HepG2 (cell line): ENCODE measurements at regions not wholly inside any gene's neighbourhood (a gene's known extent, or its start where the extent isn't known, plus 50 kb on each side); places are given as distances from the start of the nearest gene placed in this dataset.

ENCODE experiments used
- ATAC-seq: fragments of 200-7000 bp; cut with Tn5 transposase; 3 replicates; pipeline ENCODE4 v1.9.1; 2020; ENCODE audit warnings: mild to moderate bottlenecking, moderate library complexity
- BruUV-seq: library from RNA; stranded (reverse); fragments of 400-500 nt; replicated peaks from 2 replicates; lab custom pipeline; 2021; lab: Mats Ljungman, UMichigan
- CTCF ChIA-PET: fragments of 300-600 bp; formaldehyde crosslinking; extraction: SDS; loops from one replicate; lab custom pipeline; 2021; ENCODE audit warnings: low total read pairs, inconsistent platforms, low intra/inter-chr PET ratio; lab: Yijun Ruan, JAX
- POLR2A ChIA-PET: fragments of 350-600 bp; sonication (Branson Sonifier 250); formaldehyde crosslinking; loops from one replicate; lab custom pipeline; 2020; ENCODE audit warnings: antibody characterized with exemption, inconsistent platforms; lab: Yijun Ruan, JAX
- DNase-seq: peaks from one replicate; pipeline ENCODE4 v3.0.0-alpha.2; 2015; ENCODE audit warnings: low spot score
- FAIRE-seq: peaks from 3 replicates; lab custom pipeline; 2011; peaks lifted over from hg19 to GRCh38; lab: Jason Lieb, UNC
- H2AFZ ChIP-seq: one replicate; pipeline ENCODE4 v1.6.1; 2011; ENCODE audit warnings: low read length, inconsistent platforms
- H3K27ac ChIP-seq: fragments of 300-600 bp; 3 replicates; pipeline ENCODE4 v1.8.0; 2011; ENCODE audit warnings: mixed run types, mild to moderate bottlenecking, mixed read lengths, low read length, inconsistent platforms; ENCODE audit not compliant: insufficient read depth; ENCODE audit errors: extremely low read length
- H3K27me3 ChIP-seq, 2 experiments: fragments of 200-600 bp in 1 of 2; 2 replicates in 1 of 2; 3 replicates in 1 of 2; pipeline versions ENCODE4 v1.6.0 to v1.8.0; 2011; ENCODE audit warnings: low read length in 2 of 2, mild to moderate bottlenecking in 2 of 2, moderate library complexity in 2 of 2, inconsistent platforms in 1 of 2; ENCODE audit not compliant: insufficient read depth in 2 of 2, control insufficient read depth in 1 of 2
- H3K36me3 ChIP-seq, 2 experiments: fragments of 200-600 bp in 1 of 2; replicated peaks in 1 of 2; 2 replicates in 1 of 2; 3 replicates in 1 of 2; pipeline versions ENCODE4 v1.5.1 to v1.8.0; 2011; ENCODE audit warnings: low read length in 2 of 2, inconsistent platforms in 1 of 2; ENCODE audit not compliant: insufficient read depth in 2 of 2, control insufficient read depth in 1 of 2
- H3K4me1 ChIP-seq: 2 replicates; pipeline ENCODE4 v1.5.1; 2012; ENCODE audit warnings: low read length, inconsistent platforms; ENCODE audit not compliant: insufficient read depth
- H3K4me2 ChIP-seq: 2 replicates; pipeline ENCODE4 v1.6.0; 2011; ENCODE audit warnings: low read depth, low read length, inconsistent platforms
- H3K4me3 ChIP-seq, 3 experiments: fragments of 200-600 bp in 1 of 3; sonication (generic), shearing (Covaris generic) in 1 of 3; replicated peaks in 1 of 3; 2 replicates each; pipeline ENCODE4 v1.5.1; 2011 to 2016; ENCODE audit warnings: low read length in 3 of 3, inconsistent platforms in 2 of 3, low read depth in 2 of 3, mild to moderate bottlenecking in 2 of 3, control low read depth in 1 of 3, mixed read lengths in 1 of 3; ENCODE audit not compliant: insufficient read depth in 1 of 3
- H3K79me2 ChIP-seq: one replicate; pipeline ENCODE4 v1.6.1; 2011; ENCODE audit warnings: low read length, inconsistent platforms; ENCODE audit not compliant: insufficient read depth
- H3K9ac ChIP-seq: 2 replicates; pipeline ENCODE4 v1.6.0; 2011; ENCODE audit warnings: mild to moderate bottlenecking, low read depth, low read length, inconsistent platforms; ENCODE audit not compliant: insufficient read depth
- H3K9me3 ChIP-seq: 2 replicates; pipeline ENCODE4 v1.5.1; 2012; ENCODE audit warnings: mild to moderate bottlenecking, low read length
- H4K20me1 ChIP-seq: 2 replicates; pipeline ENCODE4 v1.6.0; 2011; ENCODE audit warnings: inconsistent platforms, mild to moderate bottlenecking, low read length, moderate library complexity; ENCODE audit not compliant: insufficient read depth
- AFF4 ChIP-seq: sonication (generic); formaldehyde crosslinking; IDR thresholded peaks from 2 replicates; pipeline ENCODE4 v1.4.0; 2020; ENCODE audit warnings: missing genetic modification reagents
- ATF2 ChIP-seq: sonication (generic); formaldehyde crosslinking; IDR thresholded peaks from 2 replicates; pipeline ENCODE4 v1.4.0; 2020; ENCODE audit warnings: missing genetic modification reagents
- HMG20A ChIP-seq: IDR thresholded peaks from 2 replicates; pipeline ENCODE4 v1.6.1; 2016; ENCODE audit warnings: borderline replicate concordance
- HNF1B ChIP-seq: sonication (generic); formaldehyde crosslinking; IDR thresholded peaks from 2 replicates; pipeline ENCODE4 v1.5.1; 2020; ENCODE audit warnings: mild to moderate bottlenecking, moderate library complexity, missing genetic modification reagents
- HNF4A ChIP-seq: sonication (generic); formaldehyde crosslinking; IDR thresholded peaks from 2 replicates; pipeline ENCODE4 v1.4.0; 2020; ENCODE audit warnings: missing genetic modification reagents
- NFIC ChIP-seq: IDR thresholded peaks from 2 replicates; pipeline ENCODE4 v1.6.1; 2012; ENCODE audit warnings: mild to moderate bottlenecking, low read length, inconsistent platforms
- RBFOX2 ChIP-seq: fragments of 200-400 bp; formaldehyde crosslinking; IDR thresholded peaks from 2 replicates; pipeline ENCODE4 v1.6.1; 2017; ENCODE audit warnings: low read depth, mild to moderate bottlenecking, low read length
- TERF1 ChIP-seq: sonication (generic); formaldehyde crosslinking; IDR thresholded peaks from 2 replicates; pipeline ENCODE4 v1.8.0; 2022; ENCODE audit warnings: mild to moderate bottlenecking, missing genetic modification reagents, moderate library complexity
- ZBTB20 ChIP-seq: sonication (generic); formaldehyde crosslinking; IDR thresholded peaks from 2 replicates; pipeline ENCODE4 v1.8.1; 2023; ENCODE audit warnings: missing genetic modification reagents, low read depth, mild to moderate bottlenecking, borderline replicate concordance
- ZNF263 ChIP-seq: sonication (generic); formaldehyde crosslinking; IDR thresholded peaks from 2 replicates; pipeline ENCODE4 v1.4.0; 2020; ENCODE audit warnings: missing genetic modification reagents
- ZNF280B ChIP-seq: sonication (generic); formaldehyde crosslinking; IDR thresholded peaks from 2 replicates; pipeline ENCODE4 v1.5.0; 2020; ENCODE audit warnings: missing genetic modification reagents, mild to moderate bottlenecking, borderline replicate concordance
- ZNF781 ChIP-seq: sonication (generic); formaldehyde crosslinking; IDR thresholded peaks from 2 replicates; pipeline ENCODE4 v1.5.1; 2020; ENCODE audit warnings: borderline replicate concordance, mild to moderate bottlenecking, missing genetic modification reagents; ENCODE audit errors: not compliant biosample characterization
- ZSCAN25 ChIP-seq: sonication (generic); formaldehyde crosslinking; IDR thresholded peaks from 2 replicates; pipeline ENCODE4 v1.8.0; 2022; ENCODE audit warnings: mild to moderate bottlenecking, missing genetic modification reagents
- WGBS: methylation state at CpG from one replicate; pipeline ENCODE4 v1.1.6; 2017; ENCODE audit warnings: low lambda C conversion rate; 5-methylcytosine and 5-hydroxymethylcytosine counted together
- in situ Hi-C: cut with HindIII; loops from 2 replicates; pipeline ENCODE4 v1.10.0; 2017; ENCODE audit warnings: low pct_unique_long_range_greater_than_20kb; ENCODE audit not compliant: extremely low pct_ligation_motif_present
- intact Hi-C: fragments of 100-400 bp; cut with micrococcal nuclease; formaldehyde crosslinking; loops from one replicate; pipeline ENCODE4 v1.10.0; 2022; ENCODE audit not compliant: unreplicated experiment

- TF ChIP-seq ZSCAN25 (CRISPR knock-in tag) (no peak), HNF4A (CRISPR knock-in tag) (no peak), ZBTB20 (CRISPR knock-in tag) (no peak), HNF1B (no peak), ZNF781 (no peak), RBFOX2 (no peak)
Observed at GRCh38 chr5:28403846-28404245, 1365.5 kb upstream of the CDH9 start (continued).

GRCh38 chr5:28402590-28403301, 1364.4 kb upstream of the CDH9 start:
- no peaks in the 10 kb centered on the region for H3K4me1 ChIP-seq
- WGBS = 1% methylated on average over 3 of the region's 3 CpGs
- CTCF ChIA-PET = no interaction called here
- no peak for TF ChIP-seq ATF2 (CRISPR knock-in tag)
- TF ChIP-seq AFF4 (CRISPR knock-in tag) = no peak
- no peak for TF ChIP-seq HMG20A (CRISPR knock-in tag)
- TF ChIP-seq ZNF280B (CRISPR knock-in tag) = no peak
- TF ChIP-seq TERF1 (CRISPR knock-in tag) = no peak
- TF ChIP-seq NFIC = no peak
- TF ChIP-seq ZNF263 (CRISPR knock-in tag) = no peak

More at GRCh38 chr5:28402590-28403301, 1364.4 kb upstream of the CDH9 start:
- Histone ChIP-seq H3K79me2 (no peaks in the 10 kb centered on the region), H3K4me3 (no peak overlapping the region), H3K9ac (no peak overlapping the region), H2AFZ (no peak overlapping the region), H3K36me3 (no peaks in the 10 kb centered on the region), H3K4me2 (no peak overlapping the region), H4K20me1 (no peaks in the 10 kb centered on the region), H3K27ac (no peak overlapping the region), H3K27me3 (no peaks in the 10 kb centered on the region), H3K9me3 (no peaks in the 10 kb centered on the region)
- DNase-seq (no peak), ATAC-seq (no peak), FAIRE-seq (no peak)
- POLR2A ChIA-PET = no interaction called here
- intact Hi-C loops = no loop called here
- no TSS peak for BruUV-seq
- in situ Hi-C loops = no loop called here
